GM12864 (cell line): ENCODE measurements at regions not wholly inside any gene's neighbourhood (a gene's known extent, or its start where the extent isn't known, plus 50 kb on each side); places are given as distances from the start of the nearest gene placed in this dataset.

Experiments
- DNase-seq: peaks from one replicate; pipeline ENCODE4 v3.0.0-alpha.2; 2011; ENCODE audit warnings: low read depth
- H3K4me3 ChIP-seq: 2 replicates; pipeline ENCODE4 v1.5.1; 2011; ENCODE audit warnings: mild to moderate bottlenecking, low read depth, low read length, control low read depth
- CTCF ChIP-seq: IDR thresholded peaks from 2 replicates; pipeline ENCODE4 v1.5.1; 2011; ENCODE audit warnings: low read depth, mild to moderate bottlenecking, moderate library complexity, low read length, control low read depth, inconsistent platforms; ENCODE audit errors: missing control alignments

DNA sequence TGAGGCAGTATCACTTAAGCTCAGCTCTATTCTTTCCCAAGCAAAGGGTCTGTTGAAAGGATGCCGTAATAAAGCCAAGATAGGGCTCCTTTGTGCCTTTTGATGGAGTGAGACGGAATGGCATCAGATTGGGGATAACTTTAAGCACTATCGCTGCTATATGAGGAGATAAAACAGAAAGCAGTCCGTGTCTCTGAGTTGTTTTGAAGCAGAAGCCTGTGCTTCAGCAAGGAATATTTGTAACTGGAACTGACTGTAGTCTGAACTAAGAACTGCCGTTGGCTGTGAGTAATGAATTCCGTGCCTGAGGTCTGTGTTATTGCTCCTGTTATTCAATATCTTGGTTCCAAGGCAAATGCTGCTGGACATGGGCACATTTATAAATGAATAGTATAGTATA, 297.4 kb downstream of the ANKRD50 start:
- no peak overlapping the region for H3K4me3 ChIP-seq
- TF ChIP-seq CTCF: no peak
- no peak for DNase-seq

- DNase-seq: no peak
- no peak overlapping the region for H3K4me3 ChIP-seq
- no peak for TF ChIP-seq CTCF
Measured at GRCh38 chr4:124417371-124417770, 295.2 kb downstream of the ANKRD50 start.

DNA sequence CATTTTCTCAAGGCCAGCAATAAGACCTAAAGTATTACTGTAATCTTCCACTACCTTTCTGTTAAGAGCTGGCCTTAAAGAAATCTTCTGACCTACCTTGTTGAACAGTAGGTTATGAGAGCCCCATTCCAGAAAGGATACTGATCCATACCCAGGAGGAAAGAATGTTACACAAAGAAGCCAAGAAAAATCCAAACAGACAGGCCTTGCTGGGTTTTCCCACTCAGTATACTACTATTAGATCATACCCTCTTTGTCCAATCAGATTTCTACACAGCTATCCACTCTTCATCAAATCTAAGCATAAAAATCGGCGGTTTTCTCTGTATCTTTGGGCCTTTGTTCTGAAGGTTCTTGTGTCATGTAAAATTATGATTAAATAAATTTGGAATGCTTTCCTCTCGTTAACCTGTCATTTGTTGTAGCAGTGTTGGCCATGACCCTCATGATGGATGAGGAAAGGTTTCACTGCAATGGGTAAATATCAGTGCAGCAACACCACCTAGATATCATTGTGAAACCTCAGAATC, 292.3 kb downstream of the ANKRD50 start:
- no peak for DNase-seq
- no peak overlapping the region for H3K4me3 ChIP-seq
- no peak for TF ChIP-seq CTCF

- no peak overlapping the region for H3K4me3 ChIP-seq
- no peak for TF ChIP-seq CTCF
- DNase-seq: no peak
Measured at GRCh38 chr4:124423160-124423559, 289.4 kb downstream of the ANKRD50 start.

DNA sequence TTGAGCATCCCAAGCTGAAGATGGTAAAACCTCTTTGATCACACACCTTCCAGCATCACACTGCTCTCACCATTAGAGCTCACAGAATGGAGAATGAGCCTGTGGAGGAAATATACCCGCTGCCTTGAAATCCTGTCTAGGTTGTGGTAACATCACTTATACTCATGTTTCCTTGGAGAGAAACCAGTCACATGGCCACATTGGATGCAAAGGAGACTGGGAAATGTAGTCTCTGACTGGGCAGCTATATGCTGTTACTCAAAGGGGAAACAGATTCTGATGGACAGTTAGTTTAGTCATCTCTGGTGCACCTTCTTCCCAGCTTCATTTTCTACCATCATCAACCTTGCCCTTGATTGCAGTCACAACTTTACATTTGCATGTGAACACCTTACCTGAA, 286.3 kb downstream of the ANKRD50 start:
- no peak for DNase-seq
- TF ChIP-seq CTCF: no peak
- no peak overlapping the region for H3K4me3 ChIP-seq

GRCh38 chr4:124427095-124427767, 285.3 kb downstream of the ANKRD50 start:
- no peak for DNase-seq
- TF ChIP-seq CTCF: no peak

DNA sequence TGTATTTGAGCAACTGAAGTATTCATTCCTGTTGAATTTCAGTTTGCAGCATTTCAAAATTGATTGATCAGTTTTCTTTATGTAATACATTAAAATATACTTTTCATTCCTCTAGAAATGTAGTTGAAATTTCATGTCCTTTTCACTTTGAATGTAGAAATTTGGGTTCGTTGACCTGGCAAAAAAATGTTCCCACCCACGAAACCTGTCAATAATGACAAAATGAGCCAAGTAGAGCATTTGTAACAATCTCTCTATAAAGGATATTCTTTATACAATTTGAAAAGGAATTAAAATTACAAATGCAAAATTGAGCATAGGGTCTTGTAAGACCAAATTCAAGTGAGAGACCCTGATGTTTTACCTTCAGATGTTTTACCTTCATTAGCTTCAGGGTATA, 283.9 kb downstream of the ANKRD50 start:
- DNase-seq: no peak
- H3K4me3 ChIP-seq: no peak overlapping the region
- no peak for TF ChIP-seq CTCF

More at GRCh38 chr4:124427095-124427767, 285.3 kb downstream of the ANKRD50 start:
- H3K4me3 ChIP-seq: no peak overlapping the region
